ENCODE measurements at regions not wholly inside any gene's neighbourhood (a gene's known extent, or its start where the extent isn't known, plus 50 kb on each side); places are given as distances from the start of the nearest gene placed in this dataset.

- no peak for DNase-seq
Observed at GRCh38 chr2:101550555-101550954, 75.6 kb upstream of the RFX8 start.

GRCh38 chr2:101549371-101549770, 74.5 kb upstream of the RFX8 start:
- no peak for DNase-seq

- peak; percentile 63 to 70 for DNase-seq
Observed at GRCh38 chr2:101546376-101547058, 71.6 kb upstream of the RFX8 start.

GRCh38 chr2:101545950-101546349, 71.0 kb upstream of the RFX8 start:
- DNase-seq: no peak

- DNase-seq: no peak
Observed at GRCh38 chr2:101540518-101540917, 65.6 kb upstream of the RFX8 start.

- DNase-seq: no peak
Observed at GRCh38 chr2:101538076-101538475, 63.2 kb upstream of the RFX8 start.

- peak; percentile 63 to 72 for DNase-seq
Observed at GRCh38 chr2:101534149-101534611, 59.3 kb upstream of the RFX8 start.

GRCh38 chr2:101533561-101534148, 58.7 kb upstream of the RFX8 start:
- DNase-seq: no peak

GRCh38 chr2:101528501-101528900, 53.6 kb upstream of the RFX8 start:
- no peak for DNase-seq

- DNase-seq: peak; percentile 74 to 75
Observed at GRCh38 chr2:101524806-101525430, 50.0 kb upstream of the RFX8 start.

All from AML-193 (cell line).